ENCODE measurements at regions not wholly inside any gene's neighbourhood (a gene's known extent, or its start where the extent isn't known, plus 50 kb on each side); places are given as distances from the start of the nearest gene placed in this dataset.
A peak's percentile ranks its signal among the peaks of the same experiment; 100 is the strongest.

DNA sequence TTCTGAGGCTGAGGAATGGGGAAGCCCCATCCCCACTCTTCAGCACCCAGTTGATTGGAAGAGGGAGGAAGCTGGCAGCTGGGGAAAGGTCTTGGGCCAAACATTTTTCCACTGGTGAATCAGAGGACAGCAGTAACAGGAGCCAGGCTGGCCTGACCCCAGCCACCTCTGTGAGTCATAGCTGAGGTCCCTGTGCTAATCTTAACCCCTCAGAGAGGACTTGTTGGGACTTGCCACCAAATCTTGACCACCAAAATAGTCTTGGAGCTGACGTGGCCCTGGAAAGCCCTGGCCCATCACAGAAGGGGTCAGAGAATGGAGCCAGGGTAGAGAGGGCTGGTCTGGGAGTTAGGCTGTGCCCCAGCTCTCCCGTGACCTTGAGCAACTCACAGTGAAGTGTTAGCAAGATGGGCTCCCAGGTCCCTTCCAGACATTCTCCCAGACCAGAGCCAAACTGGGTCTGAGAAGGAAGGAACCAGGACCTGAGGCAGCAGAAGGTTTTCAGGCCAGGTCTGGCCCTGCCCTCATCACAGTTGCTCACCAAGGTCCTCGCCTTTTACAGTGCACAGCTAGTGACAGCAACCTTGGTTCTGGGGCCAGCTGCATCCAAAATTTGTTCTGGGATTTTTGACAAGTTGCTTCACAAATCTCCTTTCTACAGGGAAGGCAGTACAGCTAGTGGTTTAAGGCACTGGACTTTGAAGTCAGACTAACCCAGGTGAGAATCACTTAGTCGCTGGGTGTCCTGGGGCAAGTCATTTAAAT, 266.6 kb downstream of the CYP26B1 start:
- DNase-seq (ENCODE audit: low spot score) (no peak), ATAC-seq (no peak)
- Mint-ChIP-seq H3K4me3 (no peak overlapping the region), H3K4me1 (ENCODE audit: low read depth in 2 of 2) (no peaks in the 10 kb centered on the region), H3K27me3 (peaks cover under 1 to 8% of the 10 kb centered on the region in 2 donors), H3K27ac (no peak overlapping the region), H3K36me3 (no peaks in the 10 kb centered on the region), H3K9me3 (no peaks in the 10 kb centered on the region)

DNA sequence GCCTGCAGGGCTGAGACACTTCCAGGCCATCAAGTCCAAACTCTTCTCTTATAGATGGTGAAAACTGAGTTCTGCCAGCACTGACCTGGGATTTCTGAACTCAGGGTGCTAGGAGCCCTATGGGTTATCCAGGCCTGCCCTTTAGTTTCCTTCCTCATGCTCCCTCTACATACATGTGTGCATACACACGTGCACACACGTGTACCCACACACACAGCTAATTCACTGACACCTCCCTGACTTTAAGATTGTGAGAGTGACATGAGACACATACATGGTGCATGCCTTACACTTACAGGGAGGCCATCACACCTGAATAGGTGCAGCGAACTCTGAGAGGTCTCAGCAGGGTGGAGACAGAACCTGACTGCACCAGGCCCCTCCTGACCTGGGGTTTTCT, 267.4 kb downstream of the CYP26B1 start:
- no peaks in the 10 kb centered on the region for H3K9me3 Mint-ChIP-seq
- peaks cover 0 to 10% of the 10 kb centered on the region in 2 donors for H3K27me3 Mint-ChIP-seq

DNA sequence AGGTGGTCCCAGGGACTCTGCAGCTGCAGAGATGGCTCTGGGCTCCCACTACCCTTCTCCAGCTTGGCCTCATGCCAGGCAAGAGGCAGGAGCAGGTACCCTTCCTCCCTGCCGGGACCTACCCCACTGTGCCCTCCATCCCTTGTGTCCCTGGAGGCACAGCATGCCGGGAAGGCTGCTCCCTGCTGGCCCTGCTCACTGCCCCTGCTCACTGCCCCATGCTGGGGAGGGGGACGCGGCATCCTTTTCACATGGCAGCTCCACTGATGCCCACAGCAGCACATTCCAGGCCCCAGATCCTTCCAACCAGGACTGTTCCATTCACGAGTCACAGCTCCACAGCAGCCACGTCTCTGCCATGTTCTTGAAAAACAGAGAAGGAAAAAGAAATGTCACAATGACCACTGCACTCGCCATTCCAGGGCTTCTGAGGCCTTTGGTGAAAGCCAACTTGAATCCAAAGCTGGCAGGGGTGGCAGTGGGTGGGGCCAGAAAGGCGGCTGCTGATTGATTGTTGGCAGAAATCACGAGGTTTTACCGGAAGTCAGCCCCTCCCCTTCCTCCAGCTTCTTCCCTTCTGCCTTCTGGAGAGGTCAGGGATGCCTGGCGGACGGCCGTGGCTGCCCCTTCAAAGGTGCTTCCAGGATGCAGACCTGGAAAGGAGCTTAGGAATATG, 268.0 kb downstream of the CYP26B1 start:
- Mint-ChIP-seq H3K27ac (no peak overlapping the region), H3K9me3 (no peaks in the 10 kb centered on the region), H3K4me1 (ENCODE audit: low read depth in 2 of 2) (no peaks in the 10 kb centered on the region), H3K27me3 (peaks cover 0 to 10% of the 10 kb centered on the region in 2 donors), H3K4me3 (no peak overlapping the region), H3K36me3 (no peaks in the 10 kb centered on the region)
- DNase-seq (ENCODE audit: low spot score) (no peak), ATAC-seq (no peak)

More for the DNA sequence above, 267.4 kb downstream of the CYP26B1 start:
- no peak for ATAC-seq
- Mint-ChIP-seq H3K4me3 (no peak overlapping the region), H3K4me1 (ENCODE audit: low read depth in 2 of 2) (no peaks in the 10 kb centered on the region), H3K36me3 (no peaks in the 10 kb centered on the region), H3K27ac (no peak overlapping the region)
- DNase-seq (ENCODE audit: low spot score), result no peak

DNA sequence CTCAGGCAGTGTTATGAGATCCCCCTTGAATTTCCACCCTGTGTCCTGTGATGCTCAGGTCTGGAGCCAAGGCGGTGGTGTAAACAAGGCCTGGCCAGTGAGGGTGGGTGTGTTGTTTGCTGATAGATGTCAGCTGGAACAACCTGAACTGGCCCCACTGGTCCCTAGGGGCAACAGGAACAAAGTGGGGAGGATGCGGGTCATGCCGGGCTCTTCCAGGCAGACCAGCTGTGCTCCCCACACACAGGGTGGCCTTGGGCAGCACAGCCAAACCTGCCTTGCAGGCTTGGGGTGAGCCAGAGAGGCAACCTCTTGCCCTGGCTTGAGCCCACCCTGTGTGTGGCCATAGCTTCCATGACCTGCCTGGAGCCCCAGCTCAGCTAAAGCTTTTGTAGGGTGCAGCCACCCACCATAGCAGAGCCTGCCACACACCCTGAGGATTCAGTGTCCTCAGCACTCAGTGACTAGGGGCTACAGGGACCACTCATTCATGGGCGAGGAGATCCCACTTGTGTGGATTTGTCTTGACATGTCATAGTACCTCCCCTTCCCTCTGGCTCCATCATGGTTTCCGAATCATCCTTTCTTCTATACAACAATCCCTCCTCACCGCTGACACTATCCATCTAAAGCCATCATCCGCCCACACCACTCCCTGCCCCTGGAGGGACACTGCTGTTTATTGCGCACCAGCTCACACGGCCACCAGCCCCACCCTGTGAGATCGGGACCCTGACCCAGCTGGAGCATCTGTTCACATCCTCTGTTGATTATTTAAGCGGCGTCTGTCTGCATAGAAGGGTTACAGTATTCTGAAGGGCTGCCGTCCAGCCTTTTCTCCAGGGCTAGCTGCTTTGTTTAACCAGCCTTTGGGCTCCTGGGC, 268.8 kb downstream of the CYP26B1 start:
- no peak overlapping the region for H3K27ac Mint-ChIP-seq
- H3K9me3 Mint-ChIP-seq, result no peaks in the 10 kb centered on the region
- DNase-seq (ENCODE audit: low spot score) (no peak), ATAC-seq (no peak)
- no peaks in the 10 kb centered on the region for H3K4me1 Mint-ChIP-seq (ENCODE audit: low read depth in 2 of 2)
- H3K27me3 Mint-ChIP-seq, result peaks cover 0 to 10% of the 10 kb centered on the region in 2 donors
- no peak overlapping the region for H3K4me3 Mint-ChIP-seq
- no peaks in the 10 kb centered on the region for H3K36me3 Mint-ChIP-seq

DNA sequence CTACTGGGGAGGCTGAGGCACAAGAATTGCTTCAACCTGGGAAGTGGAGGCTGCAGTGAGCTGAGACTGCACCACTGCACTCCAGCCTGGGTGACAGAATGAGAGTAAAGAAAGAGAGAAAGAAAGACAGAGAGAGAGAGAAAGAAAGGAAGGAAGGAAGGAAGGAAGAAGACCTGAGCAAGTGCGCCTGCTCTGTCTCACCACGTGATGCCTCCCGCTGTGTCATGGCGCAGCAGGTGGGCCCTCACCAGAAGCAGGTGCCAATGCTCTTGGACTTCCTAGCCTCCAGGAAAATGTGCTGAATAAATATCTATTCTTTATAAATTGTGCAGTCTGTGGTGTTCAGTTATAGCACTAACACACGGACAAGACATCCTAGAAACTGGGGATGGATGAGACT, 270.0 kb downstream of the CYP26B1 start:
- Mint-ChIP-seq H3K4me1 (ENCODE audit: low read depth in 2 of 2) (no peaks in the 10 kb centered on the region), H3K27me3 (peaks cover 7 to 13% of the 10 kb centered on the region in 2 donors), H3K9me3 (no peaks in the 10 kb centered on the region), H3K36me3 (no peaks in the 10 kb centered on the region), H3K4me3 (no peak overlapping the region), H3K27ac (no peak overlapping the region)
- ATAC-seq (no peak), DNase-seq (ENCODE audit: low spot score) (no peak)

DNA sequence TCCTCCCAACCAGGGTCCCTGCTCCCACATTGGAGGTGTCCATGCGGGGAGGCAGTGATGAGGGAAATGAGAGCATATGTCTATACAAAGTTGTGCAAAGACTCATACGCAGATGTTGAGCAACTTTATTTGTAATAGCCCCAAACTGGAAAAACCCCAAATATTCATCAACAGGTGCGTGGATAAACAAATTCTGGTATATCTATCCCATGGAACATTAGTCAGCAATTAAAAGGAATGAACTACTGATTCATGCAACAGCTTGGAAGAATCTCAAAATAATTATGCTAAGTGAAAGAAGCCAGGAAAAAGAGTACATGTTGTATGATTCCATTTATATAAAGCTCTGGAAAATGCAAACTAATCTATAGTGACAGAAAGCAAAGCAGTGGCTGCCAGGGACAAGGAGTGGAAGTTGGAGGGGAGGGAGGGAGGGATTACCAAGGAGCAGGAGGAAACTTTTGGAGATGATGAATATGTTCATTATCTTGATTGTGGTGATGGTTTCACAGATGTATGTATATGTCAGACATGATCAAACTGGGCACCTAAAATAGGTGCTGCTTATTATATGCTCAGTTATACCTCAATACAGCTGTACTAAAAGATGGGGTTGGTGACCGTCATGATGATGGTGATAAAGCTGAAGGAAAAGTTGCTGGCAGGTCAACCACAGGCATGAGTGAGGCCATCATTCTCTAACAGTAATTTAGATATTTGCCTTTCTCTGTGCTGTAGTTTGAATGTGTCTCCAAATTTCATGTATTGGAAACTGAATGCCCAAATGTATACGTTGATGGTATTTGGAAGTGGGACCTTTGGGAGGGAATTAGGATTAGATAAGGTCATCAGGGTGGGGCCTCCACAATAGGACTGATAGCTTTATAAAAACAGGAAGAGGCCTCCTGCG, 270.9 kb downstream of the CYP26B1 start:
- ATAC-seq (no peak), DNase-seq (ENCODE audit: low spot score) (no peak)
- Mint-ChIP-seq H3K9me3 (no peaks in the 10 kb centered on the region), H3K27ac (no peak overlapping the region), H3K4me1 (ENCODE audit: low read depth in 2 of 2) (no peaks in the 10 kb centered on the region), H3K4me3 (no peak overlapping the region), H3K36me3 (no peaks in the 10 kb centered on the region), H3K27me3 (peaks cover 7 to 12% of the 10 kb centered on the region in 2 donors)

DNA sequence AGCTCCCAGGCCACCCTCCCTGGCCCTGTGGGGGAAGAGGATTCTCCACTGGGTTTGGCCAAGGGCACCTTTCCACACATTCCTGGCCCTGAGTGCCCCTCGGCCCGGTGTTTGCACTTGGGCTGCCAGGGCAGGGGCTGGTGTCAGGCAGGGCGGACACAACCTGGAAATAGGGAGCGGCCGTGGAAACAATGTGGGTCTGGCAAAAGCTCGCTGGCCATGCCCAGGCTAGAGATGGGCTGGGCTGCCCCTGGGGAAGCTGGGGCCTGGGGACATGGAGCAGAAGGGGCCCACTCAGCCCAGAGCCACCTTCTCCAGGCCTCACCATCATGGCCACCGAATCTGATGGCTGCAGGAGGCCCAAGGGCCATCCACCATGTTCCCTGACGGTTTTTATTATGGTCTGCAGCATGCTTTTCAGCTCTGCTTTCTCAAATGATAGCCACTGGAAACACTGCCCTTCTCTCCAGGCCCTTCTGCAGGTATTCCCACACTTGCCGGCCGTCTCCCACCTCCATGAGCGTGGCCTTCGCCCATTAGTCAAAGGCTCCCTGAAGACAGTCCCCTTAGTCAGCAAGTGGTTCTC, 275.1 kb downstream of the CYP26B1 start:
- Mint-ChIP-seq H3K27ac (no peak overlapping the region), H3K27me3 (peaks cover 35 to 40% of the 10 kb centered on the region in 2 donors)

DNA sequence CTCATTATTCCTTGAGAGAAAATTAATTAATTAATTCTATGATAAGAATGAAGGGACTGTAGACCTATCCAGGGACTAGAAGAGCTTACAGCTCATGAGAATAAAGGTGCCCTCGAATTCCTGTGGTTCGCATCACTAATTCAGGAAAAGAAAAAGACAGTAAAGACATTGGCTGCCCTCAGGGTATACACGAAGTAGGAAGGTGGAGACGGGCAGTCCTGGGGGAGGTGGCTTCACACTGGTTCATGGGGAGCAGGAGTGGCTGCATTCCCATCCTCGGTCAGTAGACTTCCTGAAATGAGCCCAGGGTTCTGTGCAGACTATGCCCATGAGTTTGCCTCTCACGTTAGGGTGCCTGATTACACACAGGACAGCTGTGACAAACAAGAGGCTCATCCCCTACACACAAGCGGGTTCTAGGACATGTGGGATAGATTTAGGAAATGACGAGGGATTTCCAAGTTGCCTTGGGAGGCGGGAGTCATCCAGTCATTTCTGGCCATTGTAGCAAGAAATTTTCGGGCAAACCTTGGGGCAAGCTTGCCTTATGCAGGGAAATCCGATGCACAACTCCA, 282.2 kb downstream of the CYP26B1 start:
- H3K9me3 Mint-ChIP-seq, result no peaks in the 10 kb centered on the region
- peaks cover 18 to 44% of the 10 kb centered on the region in 2 donors for H3K27me3 Mint-ChIP-seq
- H3K36me3 Mint-ChIP-seq, result no peaks in the 10 kb centered on the region
- peaks cover 0 to 3% of the 10 kb centered on the region in 2 donors for H3K4me1 Mint-ChIP-seq (ENCODE audit: low read depth in 2 of 2)
- DNase-seq (ENCODE audit: low spot score) (no peak), ATAC-seq (no peak)
- no peak overlapping the region for H3K27ac Mint-ChIP-seq
- no peak overlapping the region for H3K4me3 Mint-ChIP-seq

More for the DNA sequence above, 275.1 kb downstream of the CYP26B1 start:
- Mint-ChIP-seq H3K9me3 (no peaks in the 10 kb centered on the region), H3K36me3 (no peaks in the 10 kb centered on the region), H3K4me3 (no peak overlapping the region), H3K4me1 (ENCODE audit: low read depth in 2 of 2) (peaks cover 0 to 3% of the 10 kb centered on the region in 2 donors)
- no peak for ATAC-seq
- DNase-seq (ENCODE audit: low spot score), result no peak

DNA sequence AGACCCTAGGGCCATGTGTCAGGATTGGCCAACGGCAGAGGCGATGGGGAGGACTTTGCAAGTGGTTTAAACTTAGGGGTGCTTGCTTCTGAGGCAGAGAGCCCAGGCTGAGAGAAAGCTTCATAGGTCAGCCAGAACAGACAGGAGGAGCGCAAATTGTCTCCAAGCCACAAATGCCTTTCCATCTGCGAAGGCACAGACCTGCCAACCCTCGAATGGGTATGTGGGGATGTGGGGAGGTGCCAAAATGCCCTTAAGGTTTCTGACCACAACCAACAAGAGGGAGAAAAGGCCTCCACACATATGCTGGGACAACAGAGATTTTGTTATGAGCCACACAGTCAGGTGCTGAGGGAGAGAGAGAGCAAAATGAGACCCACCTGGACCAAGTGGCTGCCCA, 283.6 kb downstream of the CYP26B1 start:
- Mint-ChIP-seq H3K27me3 (peaks cover 11 to 34% of the 10 kb centered on the region in 2 donors), H3K4me1 (ENCODE audit: low read depth in 2 of 2) (no peaks in the 10 kb centered on the region), H3K36me3 (no peaks in the 10 kb centered on the region), H3K4me3 (no peak overlapping the region), H3K27ac (no peak overlapping the region), H3K9me3 (no peaks in the 10 kb centered on the region)
- peak; percentile 26 for DNase-seq (ENCODE audit: low spot score)
- no peak for ATAC-seq

DNA sequence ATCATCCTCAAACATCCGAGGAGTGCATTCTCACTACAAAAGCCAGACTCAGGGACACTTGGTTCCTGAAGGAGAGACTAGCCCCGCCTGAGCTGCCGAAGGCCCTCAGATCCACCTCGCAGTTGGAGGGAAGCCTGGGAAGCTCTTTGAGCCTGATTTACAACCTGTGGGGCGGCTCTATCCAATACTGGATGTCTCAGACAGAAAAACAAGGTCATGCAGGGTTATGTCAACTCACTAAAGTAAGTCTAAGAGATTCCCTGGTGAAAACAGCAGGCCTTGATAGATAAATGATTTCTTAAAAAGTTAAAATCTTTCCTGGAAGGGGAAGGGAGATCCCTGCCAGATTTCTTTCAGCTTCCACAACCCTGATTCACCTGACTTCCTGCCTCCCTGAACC, 284.3 kb downstream of the CYP26B1 start:
- no peaks in the 10 kb centered on the region for H3K4me1 Mint-ChIP-seq (ENCODE audit: low read depth in 2 of 2)
- ATAC-seq (no peak), DNase-seq (ENCODE audit: low spot score) (peak; percentile 8)

DNA sequence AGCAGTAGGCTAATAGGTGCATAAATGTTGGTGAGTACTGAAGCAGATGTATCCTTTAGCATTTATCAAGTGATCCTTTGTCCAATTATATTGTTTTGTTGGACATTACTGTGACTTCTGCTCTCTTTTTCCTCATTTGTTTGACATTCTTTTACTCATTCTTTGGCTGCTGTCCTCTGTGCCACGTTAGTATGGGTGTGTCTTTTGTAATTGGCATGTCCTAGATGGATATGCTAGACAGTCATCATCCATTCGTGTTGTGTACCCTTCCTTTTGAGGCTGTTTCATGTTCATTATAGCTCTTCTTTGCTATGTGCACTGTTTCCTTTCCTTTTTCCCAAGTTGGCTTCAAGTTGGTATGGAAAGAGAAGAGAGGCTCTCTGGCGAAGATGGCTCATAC, 284.7 kb downstream of the CYP26B1 start:
- no peaks in the 10 kb centered on the region for H3K9me3 Mint-ChIP-seq
- H3K4me3 Mint-ChIP-seq, result no peak overlapping the region
- no peak overlapping the region for H3K27ac Mint-ChIP-seq
- H3K36me3 Mint-ChIP-seq, result no peaks in the 10 kb centered on the region
- no peak for DNase-seq (ENCODE audit: low spot score)
- no peaks in the 10 kb centered on the region for H3K4me1 Mint-ChIP-seq (ENCODE audit: low read depth in 2 of 2)
- peaks cover 3 to 32% of the 10 kb centered on the region in 2 donors for H3K27me3 Mint-ChIP-seq
- ATAC-seq, result no peak

More for the DNA sequence above, 284.3 kb downstream of the CYP26B1 start:
- no peak overlapping the region for H3K4me3 Mint-ChIP-seq
- H3K36me3 Mint-ChIP-seq, result no peaks in the 10 kb centered on the region
- H3K9me3 Mint-ChIP-seq, result no peaks in the 10 kb centered on the region
- H3K27me3 Mint-ChIP-seq, result peaks cover 4 to 33% of the 10 kb centered on the region in 2 donors
- no peak overlapping the region for H3K27ac Mint-ChIP-seq

Measured in natural killer cell treated with Interleukin-12 subunit alpha and Interleukin-12 subunit beta and Interleukin-15 and Interleukin-18, amount 100 ng/mL, for 72 hours (primary cell).